A673 (cell line): ENCODE measurements at regions not wholly inside any gene's neighbourhood (a gene's known extent, or its start where the extent isn't known, plus 50 kb on each side); places are given as distances from the start of the nearest gene placed in this dataset.

Experiments
- BruUV-seq: library from RNA; stranded (reverse); fragments of 400-500 nt; replicated peaks from 2 replicates; lab custom pipeline; 2021; lab: Mats Ljungman, UMichigan
- CTCF ChIA-PET: fragments of 300-600 bp; sonication (Branson Sonifier 250); formaldehyde crosslinking; loops from one replicate; lab custom pipeline; 2022; ENCODE audit warnings: antibody characterized with exemption; lab: Charles Lee
- POLR2A ChIA-PET: fragments of 300-600 bp; sonication (Branson Sonifier 250); formaldehyde crosslinking; loops from one replicate; lab custom pipeline; 2022; ENCODE audit warnings: antibody characterized with exemption; ENCODE audit not compliant: low non-redundant PET; lab: Charles Lee
- DNase-seq: peaks from one replicate; pipeline ENCODE4 v3.0.0-alpha.2; 2015; ENCODE audit warnings: low spot score
- H3K27ac ChIP-seq: fragments of 200-600 bp; sonication (generic); 2 replicates; pipeline ENCODE4 v1.5.1; 2016; ENCODE audit warnings: mixed run types, low read depth, mild to moderate bottlenecking, mixed read lengths, antibody characterized with exemption, low read length; ENCODE audit not compliant: poor library complexity, severe bottlenecking
- H3K27me3 ChIP-seq: fragments of 200-600 bp; sonication (generic); replicated peaks from 2 replicates; pipeline ENCODE4 v1.6.1; 2017; ENCODE audit warnings: mixed run types, low read depth, mild to moderate bottlenecking, mixed read lengths, antibody characterized with exemption, low read length; ENCODE audit not compliant: insufficient read depth, poor library complexity
- H3K36me3 ChIP-seq: fragments of 200-600 bp; sonication (generic); 2 replicates; pipeline ENCODE4 v1.6.1; 2016; ENCODE audit warnings: mixed run types, mild to moderate bottlenecking, mixed read lengths, antibody characterized with exemption, low read length; ENCODE audit not compliant: insufficient read depth, poor library complexity, severe bottlenecking
- H3K4me1 ChIP-seq: fragments of 200-600 bp; sonication (generic); 2 replicates; pipeline ENCODE4 v1.6.1; 2017; ENCODE audit warnings: mixed run types, mild to moderate bottlenecking, mixed read lengths, antibody characterized with exemption, low read length; ENCODE audit not compliant: insufficient read depth, poor library complexity, severe bottlenecking
- H3K4me3 ChIP-seq: fragments of 200-600 bp; sonication (generic); 2 replicates; pipeline ENCODE4 v1.5.1; 2016; ENCODE audit warnings: low read depth, mixed run types, mild to moderate bottlenecking, mixed read lengths, low read length; ENCODE audit not compliant: poor library complexity, severe bottlenecking
- H3K9me3 ChIP-seq: fragments of 200-600 bp; sonication (generic); 2 replicates; pipeline ENCODE4 v1.6.1; 2016; ENCODE audit warnings: mixed run types, low read depth, mild to moderate bottlenecking, mixed read lengths, antibody characterized with exemption, low read length; ENCODE audit not compliant: poor library complexity, severe bottlenecking
- CTCF ChIP-seq: fragments of 300-800, 200-600 bp; sonication (generic); conservative IDR thresholded peaks from 2 replicates; pipeline ENCODE4 v1.5.1; 2017; ENCODE audit warnings: low read depth, mild to moderate bottlenecking, antibody characterized with exemption, low read length, moderate library complexity, mixed read lengths
- EZH2 ChIP-seq: fragments of 200-600 bp; sonication (generic); IDR thresholded peaks from 2 replicates; pipeline ENCODE4 v1.6.1; 2017; ENCODE audit warnings: borderline replicate concordance, low read depth, mild to moderate bottlenecking, mixed read lengths, antibody characterized with exemption, low read length; ENCODE audit not compliant: poor library complexity, severe bottlenecking
- intact Hi-C: fragments of 100-400 bp; cut with micrococcal nuclease; formaldehyde crosslinking; loops from one replicate; pipeline ENCODE4 v1.10.0; 2022; ENCODE audit not compliant: unreplicated experiment

DNA sequence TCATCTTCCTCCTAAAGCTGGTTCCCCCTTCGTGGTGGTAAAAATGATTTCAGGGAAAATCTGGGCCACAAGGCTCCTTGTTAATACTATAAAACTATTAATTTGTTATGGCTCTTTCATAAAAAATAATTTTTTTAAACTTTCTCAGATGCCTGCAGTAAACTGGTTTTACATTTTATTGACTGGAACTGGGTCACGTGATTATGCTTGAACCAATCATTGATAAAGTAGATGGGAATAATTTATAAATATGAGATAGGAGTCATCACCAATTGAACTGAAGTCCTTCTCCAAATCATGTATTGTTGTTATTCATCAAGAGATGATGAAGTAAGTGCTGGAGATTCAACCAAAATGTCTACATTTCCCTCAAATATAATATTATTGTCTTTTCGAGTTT is 138.4 kb downstream of the SLC17A6 start:
- POLR2A ChIA-PET = no interaction called here
- BruUV-seq = no TSS peak

GRCh38 chr11:22474616-22475015 is 136.4 kb downstream of the SLC17A6 start:
- H3K9me3 ChIP-seq = no peaks in the 10 kb centered on the region
- H3K27me3 ChIP-seq = no peaks in the 10 kb centered on the region
- no peak overlapping the region for H3K27ac ChIP-seq
- TF ChIP-seq CTCF (no peak), EZH2 (no peak)
- no peaks in the 10 kb centered on the region for H3K4me1 ChIP-seq
- CTCF ChIA-PET = no interaction called here
- no peaks in the 10 kb centered on the region for H3K36me3 ChIP-seq
- no peak overlapping the region for H3K4me3 ChIP-seq
- POLR2A ChIA-PET = no interaction called here
- DNase-seq = no peak
- BruUV-seq = no TSS peak
- intact Hi-C loops = no loop called here

More for the DNA sequence above, 138.4 kb downstream of the SLC17A6 start:
- CTCF ChIA-PET = no interaction called here
- intact Hi-C loops = no loop called here
- Histone ChIP-seq H3K4me3 (no peak overlapping the region), H3K27ac (no peak overlapping the region), H3K9me3 (no peaks in the 10 kb centered on the region), H3K27me3 (no peaks in the 10 kb centered on the region), H3K36me3 (no peaks in the 10 kb centered on the region), H3K4me1 (no peaks in the 10 kb centered on the region)
- TF ChIP-seq EZH2 (no peak), CTCF (no peak)
- no peak for DNase-seq

DNA sequence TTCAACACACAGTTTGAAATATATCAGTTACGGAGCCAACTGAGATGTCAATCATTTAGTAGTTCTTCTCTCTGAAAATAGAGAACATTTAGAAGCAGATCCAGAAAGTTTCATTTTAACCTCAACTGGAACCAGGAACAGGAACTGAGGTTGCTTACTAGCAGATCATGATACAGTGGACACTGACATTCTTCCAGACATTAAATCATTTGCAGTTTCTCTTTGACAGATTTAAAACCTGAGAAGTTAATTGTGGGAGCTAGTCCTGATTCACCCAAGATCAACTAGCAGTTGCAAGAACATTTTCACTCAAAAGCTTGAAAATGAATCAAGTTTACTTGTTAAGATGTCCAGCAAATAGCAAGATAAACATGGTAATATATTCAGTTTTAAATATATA is 135.4 kb downstream of the SLC17A6 start:
- no peak overlapping the region for H3K27ac ChIP-seq
- H3K4me1 ChIP-seq = no peaks in the 10 kb centered on the region
- H3K36me3 ChIP-seq = no peaks in the 10 kb centered on the region
- DNase-seq = no peak
- POLR2A ChIA-PET = no interaction called here
- intact Hi-C loops = no loop called here
- H3K9me3 ChIP-seq = no peaks in the 10 kb centered on the region
- CTCF ChIA-PET = no interaction called here
- no TSS peak for BruUV-seq
- no peak overlapping the region for H3K4me3 ChIP-seq
- H3K27me3 ChIP-seq = no peaks in the 10 kb centered on the region
- TF ChIP-seq EZH2 = no peak
- TF ChIP-seq CTCF = no peak
